ENCODE measurements at regions not wholly inside any gene's neighbourhood (a gene's known extent, or its start where the extent isn't known, plus 50 kb on each side); places are given as distances from the start of the nearest gene placed in this dataset.

DNA sequence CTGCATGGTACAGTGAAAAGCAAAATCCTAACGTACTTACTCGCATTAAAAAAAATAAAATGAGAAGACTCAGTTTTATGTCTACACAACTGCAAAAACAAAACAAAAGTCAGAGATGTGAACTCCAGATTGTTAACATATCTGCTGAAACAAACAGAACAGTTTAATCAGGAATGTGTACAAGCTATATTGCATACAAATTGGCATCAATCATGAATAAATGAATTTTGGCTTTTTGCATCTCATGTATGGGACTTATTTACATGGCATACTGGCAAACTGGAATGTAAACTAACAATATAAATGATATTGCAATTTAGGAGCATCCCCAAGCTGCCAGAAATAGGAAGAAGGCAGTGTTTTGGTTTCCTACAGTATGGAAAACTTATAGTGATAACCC, 79.6 kb upstream of the NSMCE3 start:
- Histone ChIP-seq H3K36me3 (no peaks in the 10 kb centered on the region), H3K4me1 (peaks cover 0 to 16% (median 0%) of the 10 kb centered on the region in 4 donors), H3K27ac (no peak overlapping the region), H3K27me3 (no peaks in the 10 kb centered on the region), H3K4me3 (no peak overlapping the region), H3K9me3 (no peaks in the 10 kb centered on the region)
- TF ChIP-seq POLR2AphosphoS5 (IDR thresholded peaks at IDR 0.05) (no peak), EP300 (IDR thresholded peaks at IDR 0.05) (no peak), POLR2A (IDR thresholded peaks at IDR 0.05) (no peak)
- TF ChIP-seq, protein P1, sequence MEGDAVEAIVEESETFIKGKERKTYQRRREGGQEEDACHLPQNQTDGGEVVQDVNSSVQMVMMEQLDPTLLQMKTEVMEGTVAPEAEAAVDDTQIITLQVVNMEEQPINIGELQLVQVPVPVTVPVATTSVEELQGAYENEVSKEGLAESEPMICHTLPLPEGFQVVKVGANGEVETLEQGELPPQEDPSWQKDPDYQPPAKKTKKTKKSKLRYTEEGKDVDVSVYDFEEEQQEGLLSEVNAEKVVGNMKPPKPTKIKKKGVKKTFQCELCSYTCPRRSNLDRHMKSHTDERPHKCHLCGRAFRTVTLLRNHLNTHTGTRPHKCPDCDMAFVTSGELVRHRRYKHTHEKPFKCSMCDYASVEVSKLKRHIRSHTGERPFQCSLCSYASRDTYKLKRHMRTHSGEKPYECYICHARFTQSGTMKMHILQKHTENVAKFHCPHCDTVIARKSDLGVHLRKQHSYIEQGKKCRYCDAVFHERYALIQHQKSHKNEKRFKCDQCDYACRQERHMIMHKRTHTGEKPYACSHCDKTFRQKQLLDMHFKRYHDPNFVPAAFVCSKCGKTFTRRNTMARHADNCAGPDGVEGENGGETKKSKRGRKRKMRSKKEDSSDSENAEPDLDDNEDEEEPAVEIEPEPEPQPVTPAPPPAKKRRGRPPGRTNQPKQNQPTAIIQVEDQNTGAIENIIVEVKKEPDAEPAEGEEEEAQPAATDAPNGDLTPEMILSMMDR (IDR thresholded peaks at IDR 0.05): no peak
- intact Hi-C loops (cut with DNase I; ENCODE audit: low total_unique reads): no loop called here
- WGBS, 5 donors: 80 to 100% (median 83%) methylated on average over 2 of the region's 2 CpGs
- DNase-seq: no peak

DNA sequence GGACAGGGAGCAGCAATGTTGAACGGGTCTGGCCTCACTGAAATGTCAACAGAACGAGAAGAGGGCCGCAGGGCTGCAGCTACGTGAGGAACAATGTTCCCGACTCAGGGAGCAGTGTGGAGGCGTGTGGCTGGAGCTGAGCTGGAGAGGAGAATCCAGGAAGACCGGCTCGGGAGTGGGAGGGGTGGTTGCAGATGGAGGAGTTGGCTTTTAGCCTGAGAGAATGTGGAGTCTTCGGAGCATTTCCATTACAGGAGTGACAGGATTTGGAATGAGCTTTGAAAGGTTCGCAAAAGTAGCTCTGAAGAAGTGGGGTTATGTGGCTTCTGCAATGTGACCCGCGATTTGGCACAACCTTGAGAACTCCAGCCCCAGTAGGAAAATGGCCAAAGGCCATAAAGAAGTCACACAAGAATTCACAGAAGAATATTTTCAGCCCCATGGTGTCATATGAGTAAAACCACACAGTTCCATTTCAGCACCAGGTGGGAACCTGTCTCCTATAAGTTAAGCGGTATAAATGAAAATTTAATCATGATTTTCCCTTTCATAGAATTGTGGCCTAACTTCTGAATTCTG, 78.8 kb upstream of the NSMCE3 start:
- Histone ChIP-seq H3K27me3 (no peaks in the 10 kb centered on the region), H3K9me3 (no peaks in the 10 kb centered on the region), H3K4me1 (peaks cover 0 to 16% (median 0%) of the 10 kb centered on the region in 4 donors), H3K27ac (no peak overlapping the region), H3K4me3 (no peak overlapping the region), H3K36me3 (no peaks in the 10 kb centered on the region)
- DNase-seq: peak in 1 of 2 donors; percentile 81
- intact Hi-C loops (cut with DNase I; ENCODE audit: low total_unique reads): no loop called here
- TF ChIP-seq EP300 (IDR thresholded peaks at IDR 0.05) (no peak), POLR2AphosphoS5 (IDR thresholded peaks at IDR 0.05) (no peak), POLR2A (IDR thresholded peaks at IDR 0.05) (no peak)
- TF ChIP-seq, protein P1 (IDR thresholded peaks at IDR 0.05): no peak
- WGBS, 5 donors: 34 to 41% (median 37%) methylated on average over 13 of the region's 13 CpGs

DNA sequence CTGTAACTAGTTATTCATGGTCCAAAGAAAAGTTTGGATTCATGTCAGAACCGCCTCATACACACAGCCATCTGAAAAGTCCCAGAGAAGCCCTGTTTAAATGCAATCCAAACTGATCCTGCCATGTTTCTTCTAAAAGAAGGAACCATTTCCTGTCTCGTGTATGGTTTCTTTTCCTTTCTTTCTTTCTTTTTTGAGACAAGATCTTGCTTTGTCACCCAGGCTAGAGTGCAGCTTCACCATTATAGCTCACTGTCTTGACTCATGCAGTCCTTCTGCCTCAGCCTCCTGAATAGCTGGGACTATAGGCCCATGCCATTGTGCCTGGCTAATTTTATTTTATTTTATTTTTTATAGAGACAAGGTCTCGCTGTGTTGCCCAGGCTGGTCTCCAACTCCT, 77.4 kb upstream of the NSMCE3 start:
- no peaks in the 10 kb centered on the region for H3K9me3 ChIP-seq
- 60 to 81% (median 72%) methylated on average over 3 of the region's 3 CpGs for WGBS, 5 donors
- no peaks in the 10 kb centered on the region for H3K27me3 ChIP-seq
- H3K4me1 ChIP-seq: peaks cover 0 to 16% (median 0%) of the 10 kb centered on the region in 4 donors
- H3K27ac ChIP-seq: no peak overlapping the region
- H3K4me3 ChIP-seq: no peak overlapping the region
- no peak for TF ChIP-seq EP300 (IDR thresholded peaks at IDR 0.05)
- TF ChIP-seq POLR2A (IDR thresholded peaks at IDR 0.05): no peak
- TF ChIP-seq, protein P1 (IDR thresholded peaks at IDR 0.05): no peak
- TF ChIP-seq POLR2AphosphoS5 (IDR thresholded peaks at IDR 0.05): no peak
- intact Hi-C loops (cut with DNase I; ENCODE audit: low total_unique reads): no loop called here
- DNase-seq: no peak
- H3K36me3 ChIP-seq: no peaks in the 10 kb centered on the region

DNA sequence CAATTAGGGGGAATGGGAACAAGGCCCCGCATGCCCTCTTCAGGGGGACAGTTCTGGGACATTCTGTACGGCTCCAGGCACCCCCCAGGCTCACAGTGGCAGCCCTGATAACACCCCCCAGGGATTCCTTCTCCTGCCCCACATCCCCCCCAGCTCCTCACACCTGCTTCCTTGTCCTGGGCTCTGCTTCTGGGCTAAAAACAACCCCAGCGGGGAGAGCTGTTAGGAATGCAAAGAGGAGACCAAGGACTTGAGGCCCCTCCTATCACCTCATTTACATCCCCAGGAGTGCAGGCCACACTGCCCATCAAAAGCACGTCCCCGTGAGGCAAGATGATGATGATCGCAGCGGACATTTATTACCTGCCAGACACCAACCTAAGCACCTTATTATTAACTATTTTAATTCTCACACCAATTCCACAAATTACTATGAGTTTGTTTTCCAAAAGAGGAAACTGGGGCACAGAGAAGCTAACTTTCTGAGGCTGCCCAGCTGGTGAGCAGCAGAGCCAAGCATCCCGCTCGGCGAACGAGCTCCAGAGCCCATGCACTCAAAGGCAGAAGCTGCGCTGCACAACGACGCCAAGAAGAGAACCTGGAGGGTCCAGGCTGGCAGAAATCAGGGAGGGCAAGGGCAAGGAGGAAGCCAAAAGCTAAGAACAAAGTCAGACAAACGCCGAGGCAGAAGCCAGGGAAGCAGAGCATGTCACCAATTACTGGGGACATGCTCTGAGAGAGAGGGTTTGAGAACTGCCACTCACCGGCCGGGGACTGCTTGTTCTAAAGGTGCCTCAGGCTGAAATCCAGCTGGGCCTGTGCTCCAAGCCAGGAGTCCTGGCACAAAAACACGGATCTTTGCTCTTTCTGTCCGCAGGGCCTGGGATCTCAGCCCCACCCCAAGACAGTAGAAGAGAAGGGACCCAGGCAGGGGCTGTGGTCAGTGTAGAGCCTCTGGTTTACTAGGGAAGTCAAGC, 76.2 kb upstream of the NSMCE3 start:
- no peaks in the 10 kb centered on the region for H3K36me3 ChIP-seq
- H3K4me1 ChIP-seq: peaks cover 0 to 16% (median 0%) of the 10 kb centered on the region in 4 donors
- no peaks in the 10 kb centered on the region for H3K9me3 ChIP-seq
- WGBS, 5 donors: 78 to 80% (median 79%) methylated on average over 18 to 20 of the region's 20 CpGs
- TF ChIP-seq POLR2AphosphoS5 (IDR thresholded peaks at IDR 0.05) (no peak), POLR2A (IDR thresholded peaks at IDR 0.05) (no peak), EP300 (IDR thresholded peaks at IDR 0.05) (no peak)
- TF ChIP-seq, protein P1 (IDR thresholded peaks at IDR 0.05): no peak
- no peak overlapping the region for H3K27ac ChIP-seq
- DNase-seq: no peak
- no peak overlapping the region for H3K4me3 ChIP-seq
- intact Hi-C loops (cut with DNase I; ENCODE audit: low total_unique reads): no loop called here
- H3K27me3 ChIP-seq: no peaks in the 10 kb centered on the region

Data from stomach (tissue), 8 donors.